Sigmoid colon (tissue), 4 donors: ENCODE measurements at regions not wholly inside any gene's neighbourhood (a gene's known extent, or its start where the extent isn't known, plus 50 kb on each side); places are given as distances from the start of the nearest gene placed in this dataset.

Source experiments
- EP300 ChIP-seq, 4 donors: sonication (generic); formaldehyde crosslinking; IDR thresholded peaks; one replicate each; pipeline ENCODE4 v1.6.1; 2017; ENCODE audit warnings: antibody characterized with exemption in 4 of 4
- POLR2AphosphoS5 ChIP-seq, 4 donors: sonication (generic); formaldehyde crosslinking; IDR thresholded peaks; one replicate each; pipeline ENCODE4 v1.6.1; 2017; ENCODE audit warnings: antibody characterized with exemption in 4 of 4

GRCh38 chr3:28745436-28745835 lies 396.8 kb upstream of the AZI2 start:
- TF ChIP-seq EP300 (IDR thresholded peaks at IDR 0.05) (no peak), POLR2AphosphoS5 (IDR thresholded peaks at IDR 0.05) (no peak)
